ENCODE measurements at regions not wholly inside any gene's neighbourhood (a gene's known extent, or its start where the extent isn't known, plus 50 kb on each side); places are given as distances from the start of the nearest gene placed in this dataset.

DNA sequence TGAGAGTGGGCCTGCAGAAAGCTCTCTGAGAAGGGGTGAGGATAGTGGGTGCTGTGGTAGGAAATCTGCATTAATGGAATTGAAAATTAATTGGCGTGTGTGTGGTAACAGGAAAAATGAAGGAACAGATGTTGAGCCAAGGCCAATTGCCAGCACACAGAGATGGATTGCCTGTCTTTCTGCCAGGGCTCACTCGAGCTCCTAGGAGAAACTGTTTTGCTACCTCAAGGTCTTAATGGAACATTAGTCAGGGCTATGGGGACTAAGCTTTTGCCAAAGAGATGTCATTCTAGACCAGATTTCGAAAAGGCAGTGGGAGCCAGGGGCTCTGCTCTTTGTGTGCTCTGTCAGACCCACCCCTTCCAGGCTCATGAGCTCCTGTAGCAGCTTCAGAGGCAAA, 124.0 kb upstream of the EFNA5 start:
- TF ChIP-seq, protein P1, sequence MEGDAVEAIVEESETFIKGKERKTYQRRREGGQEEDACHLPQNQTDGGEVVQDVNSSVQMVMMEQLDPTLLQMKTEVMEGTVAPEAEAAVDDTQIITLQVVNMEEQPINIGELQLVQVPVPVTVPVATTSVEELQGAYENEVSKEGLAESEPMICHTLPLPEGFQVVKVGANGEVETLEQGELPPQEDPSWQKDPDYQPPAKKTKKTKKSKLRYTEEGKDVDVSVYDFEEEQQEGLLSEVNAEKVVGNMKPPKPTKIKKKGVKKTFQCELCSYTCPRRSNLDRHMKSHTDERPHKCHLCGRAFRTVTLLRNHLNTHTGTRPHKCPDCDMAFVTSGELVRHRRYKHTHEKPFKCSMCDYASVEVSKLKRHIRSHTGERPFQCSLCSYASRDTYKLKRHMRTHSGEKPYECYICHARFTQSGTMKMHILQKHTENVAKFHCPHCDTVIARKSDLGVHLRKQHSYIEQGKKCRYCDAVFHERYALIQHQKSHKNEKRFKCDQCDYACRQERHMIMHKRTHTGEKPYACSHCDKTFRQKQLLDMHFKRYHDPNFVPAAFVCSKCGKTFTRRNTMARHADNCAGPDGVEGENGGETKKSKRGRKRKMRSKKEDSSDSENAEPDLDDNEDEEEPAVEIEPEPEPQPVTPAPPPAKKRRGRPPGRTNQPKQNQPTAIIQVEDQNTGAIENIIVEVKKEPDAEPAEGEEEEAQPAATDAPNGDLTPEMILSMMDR (IDR thresholded peaks at IDR 0.05; ENCODE audit: unreplicated experiment) = no peak
- H3K4me1 Mint-ChIP-seq (ENCODE audit: unreplicated experiment) = peaks cover 3% of the 10 kb centered on the region
- H3K4me3 Mint-ChIP-seq (ENCODE audit: unreplicated experiment) = no peak overlapping the region
- H3K27ac Mint-ChIP-seq (ENCODE audit: unreplicated experiment) = no peak overlapping the region
- peaks cover 2% of the 10 kb centered on the region for H3K27me3 Mint-ChIP-seq (ENCODE audit: unreplicated experiment)
- no peaks in the 10 kb centered on the region for H3K36me3 Mint-ChIP-seq (ENCODE audit: low read depth, unreplicated experiment)
- no peaks in the 10 kb centered on the region for H3K9me3 Mint-ChIP-seq (ENCODE audit: unreplicated experiment)
- DNase-seq (ENCODE audit: low spot score) = no peak

DNA sequence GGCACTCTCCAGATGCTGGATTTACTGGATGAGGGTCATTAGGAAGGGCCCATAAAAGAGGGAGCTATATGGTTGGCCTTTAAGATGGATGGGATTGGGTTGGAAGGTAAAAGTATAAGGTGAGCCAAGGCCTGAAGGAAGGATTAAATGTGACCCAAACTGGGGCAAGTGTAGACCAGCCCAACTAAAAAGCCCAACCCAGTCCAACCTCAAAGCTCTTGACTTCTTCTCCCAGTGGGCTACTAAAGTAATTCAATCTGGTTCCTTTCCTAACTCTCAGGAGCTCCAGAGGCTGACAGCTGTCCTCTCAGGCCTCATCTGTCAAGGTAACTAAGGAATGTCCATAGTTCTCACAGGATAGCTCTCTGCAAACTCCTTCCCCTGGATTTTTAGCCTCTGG, 122.2 kb upstream of the EFNA5 start:
- Mint-ChIP-seq H3K27me3 (ENCODE audit: unreplicated experiment) (peaks cover 2% of the 10 kb centered on the region), H3K9me3 (ENCODE audit: unreplicated experiment) (no peaks in the 10 kb centered on the region), H3K27ac (ENCODE audit: unreplicated experiment) (no peak overlapping the region), H3K36me3 (ENCODE audit: low read depth, unreplicated experiment) (no peaks in the 10 kb centered on the region), H3K4me1 (ENCODE audit: unreplicated experiment) (no peaks in the 10 kb centered on the region), H3K4me3 (ENCODE audit: unreplicated experiment) (no peak overlapping the region)
- TF ChIP-seq, protein P1 (IDR thresholded peaks at IDR 0.05; ENCODE audit: unreplicated experiment) = no peak
- no peak for DNase-seq (ENCODE audit: low spot score)

DNA sequence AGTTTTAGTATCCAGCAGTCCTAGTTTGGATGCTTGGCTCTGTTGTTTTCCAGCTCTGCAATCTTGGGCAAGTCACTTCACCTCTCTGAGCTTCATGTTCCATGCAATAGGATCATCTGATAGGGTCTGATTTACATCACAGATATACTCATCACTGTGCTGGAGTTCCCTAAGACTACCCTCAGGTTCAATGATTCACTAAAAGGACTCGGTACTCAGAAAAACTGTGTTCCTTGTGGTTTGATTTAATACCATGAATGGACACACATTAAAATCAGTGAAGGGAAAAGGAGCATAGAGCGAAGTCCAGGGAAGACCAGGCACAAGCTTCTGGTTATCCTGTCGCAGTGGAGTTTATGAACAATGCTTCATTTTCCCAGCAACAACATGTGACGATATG, 119.9 kb upstream of the EFNA5 start:
- H3K27me3 Mint-ChIP-seq (ENCODE audit: unreplicated experiment) = peaks cover 4% of the 10 kb centered on the region
- H3K27ac Mint-ChIP-seq (ENCODE audit: unreplicated experiment) = no peak overlapping the region
- no peak for DNase-seq (ENCODE audit: low spot score)
- no peaks in the 10 kb centered on the region for H3K36me3 Mint-ChIP-seq (ENCODE audit: low read depth, unreplicated experiment)
- TF ChIP-seq, protein P1 (IDR thresholded peaks at IDR 0.05; ENCODE audit: unreplicated experiment) = no peak
- no peaks in the 10 kb centered on the region for H3K9me3 Mint-ChIP-seq (ENCODE audit: unreplicated experiment)
- no peaks in the 10 kb centered on the region for H3K4me1 Mint-ChIP-seq (ENCODE audit: unreplicated experiment)
- H3K4me3 Mint-ChIP-seq (ENCODE audit: unreplicated experiment) = no peak overlapping the region

DNA sequence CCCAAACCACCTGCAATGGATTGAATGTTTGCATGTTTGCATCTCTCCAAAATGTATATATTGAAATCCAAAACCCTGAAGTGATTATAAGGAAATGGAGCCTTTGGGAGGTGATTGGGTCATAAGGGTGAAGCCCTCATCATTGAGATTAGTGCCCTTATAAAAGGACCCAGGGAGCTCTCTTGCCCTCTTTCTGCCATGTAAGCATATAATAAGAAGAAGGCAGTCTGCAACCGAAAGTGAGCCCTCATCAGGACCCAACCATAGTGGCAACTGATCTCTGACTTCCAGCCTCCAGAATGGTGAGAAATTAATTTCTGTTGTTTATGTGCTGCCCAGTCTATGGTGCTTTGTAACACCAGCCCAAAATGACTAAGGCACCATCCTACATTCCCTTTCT, 115.7 kb upstream of the EFNA5 start:
- Mint-ChIP-seq H3K4me1 (ENCODE audit: unreplicated experiment) (no peaks in the 10 kb centered on the region), H3K4me3 (ENCODE audit: unreplicated experiment) (no peak overlapping the region), H3K27ac (ENCODE audit: unreplicated experiment) (no peak overlapping the region), H3K36me3 (ENCODE audit: low read depth, unreplicated experiment) (no peaks in the 10 kb centered on the region), H3K27me3 (ENCODE audit: unreplicated experiment) (peaks cover 2% of the 10 kb centered on the region), H3K9me3 (ENCODE audit: unreplicated experiment) (no peaks in the 10 kb centered on the region)
- no peak for DNase-seq (ENCODE audit: low spot score)
- TF ChIP-seq, protein P1 (IDR thresholded peaks at IDR 0.05; ENCODE audit: unreplicated experiment) = no peak

DNA sequence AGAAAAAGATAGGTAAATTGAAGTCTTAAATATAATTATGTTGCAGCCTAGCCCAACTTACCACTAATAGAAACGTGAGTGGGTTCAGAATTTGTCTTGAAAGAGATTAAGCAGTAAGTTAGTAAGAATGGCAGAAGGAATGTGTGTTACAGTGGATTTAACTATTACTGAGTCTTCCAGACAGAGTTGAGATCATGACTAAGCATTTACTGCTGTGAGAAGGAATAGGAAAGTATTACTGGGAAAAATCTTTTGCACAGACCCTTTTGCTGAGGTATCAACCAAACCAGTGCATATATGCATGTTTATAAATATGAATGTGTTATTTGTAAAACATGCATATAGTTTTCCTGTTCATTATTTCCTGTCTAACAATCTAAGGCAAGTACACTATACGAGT, 112.8 kb upstream of the EFNA5 start:
- Mint-ChIP-seq H3K27ac (ENCODE audit: unreplicated experiment) (no peak overlapping the region), H3K4me3 (ENCODE audit: unreplicated experiment) (no peak overlapping the region), H3K4me1 (ENCODE audit: unreplicated experiment) (no peaks in the 10 kb centered on the region), H3K36me3 (ENCODE audit: low read depth, unreplicated experiment) (no peaks in the 10 kb centered on the region), H3K9me3 (ENCODE audit: unreplicated experiment) (no peaks in the 10 kb centered on the region), H3K27me3 (ENCODE audit: unreplicated experiment) (peaks cover 2% of the 10 kb centered on the region)
- TF ChIP-seq, protein P1 (IDR thresholded peaks at IDR 0.05; ENCODE audit: unreplicated experiment) = no peak
- DNase-seq (ENCODE audit: low spot score) = no peak
